ENCODE measurements at regions not wholly inside any gene's neighbourhood (a gene's known extent, or its start where the extent isn't known, plus 50 kb on each side); places are given as distances from the start of the nearest gene placed in this dataset.
"Not testable (repeated sequence)": the region's sequence is repeated elsewhere in the genome, so short reads cannot be mapped to it uniquely, and the experiment has no call there.

- H3K36me3 Mint-ChIP-seq (ENCODE audit: low read depth) = no peaks in the 10 kb centered on the region
- intact Hi-C loops (cut with micrococcal nuclease) = no loop called here
- H3K9me3 Mint-ChIP-seq = no peaks in the 10 kb centered on the region
- no peaks in the 10 kb centered on the region for H3K27me3 Mint-ChIP-seq
- DNase-seq = no peak
- H3K4me3 Mint-ChIP-seq = no peak overlapping the region
- H3K27ac Mint-ChIP-seq = no peak overlapping the region
- H3K4me1 Mint-ChIP-seq = no peaks in the 10 kb centered on the region
Observed at GRCh38 chr6:169101036-169101805, 152.4 kb downstream of the THBS2 start.

GRCh38 chr6:169099411-169100202 is 154.0 kb downstream of the THBS2 start:
- Mint-ChIP-seq H3K36me3 (ENCODE audit: low read depth) (no peaks in the 10 kb centered on the region), H3K4me1 (no peaks in the 10 kb centered on the region), H3K4me3 (no peak overlapping the region), H3K27me3 (no peaks in the 10 kb centered on the region), H3K9me3 (no peaks in the 10 kb centered on the region), H3K27ac (no peak overlapping the region)
- no peak for DNase-seq
- intact Hi-C loops (cut with micrococcal nuclease) = no loop called here

GRCh38 chr6:169098651-169099050 is 155.0 kb downstream of the THBS2 start:
- intact Hi-C loops (cut with micrococcal nuclease); H3K36me3 Mint-ChIP-seq (ENCODE audit: low read depth): not testable (repeated sequence)

GRCh38 chr6:169098116-169098515 is 155.5 kb downstream of the THBS2 start:
- no peaks in the 10 kb centered on the region for H3K4me1 Mint-ChIP-seq
- intact Hi-C loops (cut with micrococcal nuclease) = no loop called here
- no peak overlapping the region for H3K27ac Mint-ChIP-seq
- H3K36me3 Mint-ChIP-seq (ENCODE audit: low read depth) = no peaks in the 10 kb centered on the region
- H3K27me3 Mint-ChIP-seq = no peaks in the 10 kb centered on the region
- no peak overlapping the region for H3K4me3 Mint-ChIP-seq
- H3K9me3 Mint-ChIP-seq = no peaks in the 10 kb centered on the region
- no peak for DNase-seq

More at GRCh38 chr6:169098651-169099050, 155.0 kb downstream of the THBS2 start:
- H3K9me3 Mint-ChIP-seq, DNase-seq, H3K4me1 Mint-ChIP-seq, H3K27me3 Mint-ChIP-seq, H3K27ac Mint-ChIP-seq, H3K4me3 Mint-ChIP-seq: not testable (repeated sequence)

GRCh38 chr6:169097381-169097959 is 156.2 kb downstream of the THBS2 start:
- no peaks in the 10 kb centered on the region for H3K27me3 Mint-ChIP-seq
- H3K27ac Mint-ChIP-seq = no peak overlapping the region
- no peak overlapping the region for H3K4me3 Mint-ChIP-seq
- H3K9me3 Mint-ChIP-seq = peaks cover under 1% of the 10 kb centered on the region
- DNase-seq = no peak
- no peaks in the 10 kb centered on the region for H3K36me3 Mint-ChIP-seq (ENCODE audit: low read depth)
- H3K4me1 Mint-ChIP-seq = no peaks in the 10 kb centered on the region
- intact Hi-C loops (cut with micrococcal nuclease) = no loop called here

- intact Hi-C loops (cut with micrococcal nuclease) = no loop called here
- Mint-ChIP-seq H3K9me3 (peaks cover 9% of the 10 kb centered on the region), H3K27ac (no peak overlapping the region), H3K4me3 (no peak overlapping the region), H3K4me1 (no peaks in the 10 kb centered on the region), H3K27me3 (no peaks in the 10 kb centered on the region), H3K36me3 (ENCODE audit: low read depth) (no peaks in the 10 kb centered on the region)
- DNase-seq = no peak
Observed at GRCh38 chr6:169096388-169096787, 157.3 kb downstream of the THBS2 start.

GRCh38 chr6:169095153-169095552 is 158.5 kb downstream of the THBS2 start:
- Mint-ChIP-seq H3K36me3 (ENCODE audit: low read depth) (no peaks in the 10 kb centered on the region), H3K4me3 (no peak overlapping the region), H3K27ac (no peak overlapping the region), H3K27me3 (no peaks in the 10 kb centered on the region), H3K4me1 (no peaks in the 10 kb centered on the region), H3K9me3 (peaks cover 11% of the 10 kb centered on the region)
- intact Hi-C loops (cut with micrococcal nuclease) = no loop called here
- no peak for DNase-seq

GRCh38 chr6:169094552-169094950 is 159.1 kb downstream of the THBS2 start:
- Mint-ChIP-seq H3K9me3 (peaks cover 16% of the 10 kb centered on the region), H3K27me3 (no peaks in the 10 kb centered on the region), H3K4me1 (no peaks in the 10 kb centered on the region), H3K36me3 (ENCODE audit: low read depth) (no peaks in the 10 kb centered on the region), H3K27ac (no peak overlapping the region), H3K4me3 (no peak overlapping the region)
- intact Hi-C loops (cut with micrococcal nuclease) = no loop called here
- no peak for DNase-seq

GRCh38 chr6:169093770-169094551 is 159.7 kb downstream of the THBS2 start:
- H3K27ac Mint-ChIP-seq = no peak overlapping the region
- no peaks in the 10 kb centered on the region for H3K4me1 Mint-ChIP-seq
- H3K9me3 Mint-ChIP-seq = peaks cover 19% of the 10 kb centered on the region
- no peak for DNase-seq
- no peaks in the 10 kb centered on the region for H3K36me3 Mint-ChIP-seq (ENCODE audit: low read depth)
- intact Hi-C loops (cut with micrococcal nuclease) = no loop called here
- no peaks in the 10 kb centered on the region for H3K27me3 Mint-ChIP-seq
- no peak overlapping the region for H3K4me3 Mint-ChIP-seq

GRCh38 chr6:169093066-169093723 is 160.5 kb downstream of the THBS2 start:
- intact Hi-C loops (cut with micrococcal nuclease) = no loop called here
- Mint-ChIP-seq H3K36me3 (ENCODE audit: low read depth) (no peaks in the 10 kb centered on the region), H3K27ac (no peak overlapping the region), H3K4me1 (no peaks in the 10 kb centered on the region), H3K27me3 (no peaks in the 10 kb centered on the region), H3K9me3 (peaks cover 22% of the 10 kb centered on the region), H3K4me3 (no peak overlapping the region)
- DNase-seq = no peak

- DNase-seq = no peak
- H3K9me3 Mint-ChIP-seq = peaks cover 22% of the 10 kb centered on the region
- H3K36me3 Mint-ChIP-seq (ENCODE audit: low read depth) = no peaks in the 10 kb centered on the region
- H3K4me3 Mint-ChIP-seq = no peak overlapping the region
- H3K27ac Mint-ChIP-seq = no peak overlapping the region
- H3K27me3 Mint-ChIP-seq = no peaks in the 10 kb centered on the region
- H3K4me1 Mint-ChIP-seq = no peaks in the 10 kb centered on the region
- intact Hi-C loops (cut with micrococcal nuclease) = no loop called here
Observed at GRCh38 chr6:169092375-169092774, 161.3 kb downstream of the THBS2 start.

GRCh38 chr6:169090514-169091127 is 163.0 kb downstream of the THBS2 start:
- intact Hi-C loops (cut with micrococcal nuclease) = not testable (repeated sequence)

GRCh38 chr6:169088762-169089161 is 164.9 kb downstream of the THBS2 start:
- H3K9me3 Mint-ChIP-seq = peaks cover 22% of the 10 kb centered on the region
- H3K27me3 Mint-ChIP-seq = no peaks in the 10 kb centered on the region
- no peak overlapping the region for H3K4me3 Mint-ChIP-seq
- intact Hi-C loops (cut with micrococcal nuclease) = no loop called here
- DNase-seq = no peak
- H3K36me3 Mint-ChIP-seq (ENCODE audit: low read depth) = no peaks in the 10 kb centered on the region
- H3K27ac Mint-ChIP-seq = no peak overlapping the region
- no peaks in the 10 kb centered on the region for H3K4me1 Mint-ChIP-seq

More at GRCh38 chr6:169090514-169091127, 163.0 kb downstream of the THBS2 start:
- not testable (repeated sequence) for H3K4me1 Mint-ChIP-seq; H3K36me3 Mint-ChIP-seq (ENCODE audit: low read depth); H3K27me3 Mint-ChIP-seq; H3K4me3 Mint-ChIP-seq; DNase-seq; H3K27ac Mint-ChIP-seq
- H3K9me3 Mint-ChIP-seq = peaks cover 22% of the 10 kb centered on the region
